Prostate gland (tissue), 2 donors: ENCODE measurements at regions not wholly inside any gene's neighbourhood (a gene's known extent, or its start where the extent isn't known, plus 50 kb on each side); places are given as distances from the start of the nearest gene placed in this dataset.

ENCODE experiments used
- DNase-seq: peaks from one replicate; pipeline ENCODE4 v3.0.0-alpha.2; 2019; ENCODE audit warnings: low spot score
- H3K27ac ChIP-seq, 2 donors: fragments of 200-600 bp; sonication (generic); 2 replicates each; pipeline ENCODE4 v1.5.1; 2017 to 2019
- H3K27me3 ChIP-seq: fragments of 200-600 bp; sonication (generic); replicated peaks from 2 replicates; pipeline ENCODE4 v1.5.1; 2019; ENCODE audit not compliant: insufficient read depth
- H3K36me3 ChIP-seq, 2 donors: fragments of 200-600 bp; sonication (generic); 1 replicate in 1 of 2; 2 replicates in 1 of 2; pipeline versions ENCODE4 v1.5.1 to v1.8.1; 2017 to 2019
- H3K4me1 ChIP-seq: fragments of 200-600 bp; sonication (generic); replicated peaks from 2 replicates; pipeline ENCODE4 v1.5.1; 2019
- H3K4me3 ChIP-seq, 2 donors: fragments of 200-600 bp; sonication (generic); 2 replicates each; pipeline ENCODE4 v1.5.1; 2017 to 2019
- H3K9me3 ChIP-seq: fragments of 200-600 bp; sonication (generic); 2 replicates; pipeline ENCODE4 v1.5.1; 2017
- CTCF ChIP-seq, 4 experiments: fragments of 200-600 bp in 2 of 4; fragments of 450-650 bp in 2 of 4; sonication (generic) in 2 of 4; IDR thresholded peaks; 1 replicate in 3 of 4; 2 replicates in 1 of 4; pipeline ENCODE4 v1.5.1; 2016 to 2019; ENCODE audit warnings: antibody characterized with exemption in 4 of 4, mild to moderate bottlenecking in 2 of 4, moderate library complexity in 2 of 4
- POLR2A ChIP-seq: fragments of 450-650 bp; IDR thresholded peaks from one replicate; pipeline ENCODE4 v1.6.1; 2016; ENCODE audit warnings: antibody characterized with exemption, mild to moderate bottlenecking
- POLR2AphosphoS5 ChIP-seq: sonication (generic); formaldehyde crosslinking; IDR thresholded peaks from one replicate; pipeline ENCODE4 v1.6.1; 2017; ENCODE audit warnings: antibody characterized with exemption
- WGBS: methylation state at CpG from one replicate; pipeline ENCODE4 v1.1.5; 2018; 5-methylcytosine and 5-hydroxymethylcytosine counted together
- intact Hi-C: fragments of 100-400 bp; cut with DNase I; formaldehyde crosslinking; loops from one replicate; pipeline ENCODE4 v1.14.2; 2022

GRCh38 chr3:63042833-63043232 lies 167.6 kb upstream of the CADPS start:
- no peak for DNase-seq
- 83% methylated on average over 3 of the region's 3 CpGs for WGBS
- intact Hi-C loops, result no loop called here
- no peak for TF ChIP-seq POLR2A
- no peak for TF ChIP-seq POLR2AphosphoS5
- TF ChIP-seq CTCF (IDR thresholded peaks at IDR 0.05), result no peak
- Histone ChIP-seq H3K4me1 (no peaks in the 10 kb centered on the region), H3K27ac (no peak overlapping the region), H3K27me3 (no peaks in the 10 kb centered on the region), H3K36me3 (no peaks in the 10 kb centered on the region), H3K4me3 (no peak overlapping the region), H3K9me3 (no peaks in the 10 kb centered on the region)

GRCh38 chr3:63043631-63044030 lies 168.4 kb upstream of the CADPS start:
- 42% methylated on average over 1 of the region's 1 CpG for WGBS
- intact Hi-C loops, result no loop called here
- no peaks in the 10 kb centered on the region for H3K4me1 ChIP-seq
- no peaks in the 10 kb centered on the region for H3K9me3 ChIP-seq
- no peak overlapping the region for H3K4me3 ChIP-seq
- no peak for TF ChIP-seq POLR2A
- no peak for TF ChIP-seq CTCF (IDR thresholded peaks at IDR 0.05)
- no peak for TF ChIP-seq POLR2AphosphoS5
- H3K36me3 ChIP-seq, result no peaks in the 10 kb centered on the region
- no peak overlapping the region for H3K27ac ChIP-seq
- DNase-seq, result no peak
- no peaks in the 10 kb centered on the region for H3K27me3 ChIP-seq

GRCh38 chr3:63046152-63046551 lies 170.9 kb upstream of the CADPS start:
- intact Hi-C loops, result no loop called here
- TF ChIP-seq POLR2A (no peak), CTCF (IDR thresholded peaks at IDR 0.05) (no peak), POLR2AphosphoS5 (no peak)
- Histone ChIP-seq H3K4me3 (no peak overlapping the region), H3K27ac (no peak overlapping the region), H3K27me3 (no peaks in the 10 kb centered on the region), H3K4me1 (no peaks in the 10 kb centered on the region), H3K9me3 (no peaks in the 10 kb centered on the region), H3K36me3 (no peaks in the 10 kb centered on the region)
- WGBS, result 34% methylated on average over 2 of the region's 2 CpGs
- no peak for DNase-seq

GRCh38 chr3:63046580-63046979 lies 171.4 kb upstream of the CADPS start:
- Histone ChIP-seq H3K36me3 (no peaks in the 10 kb centered on the region), H3K27ac (no peak overlapping the region), H3K27me3 (no peaks in the 10 kb centered on the region), H3K9me3 (no peaks in the 10 kb centered on the region), H3K4me1 (no peaks in the 10 kb centered on the region), H3K4me3 (no peak overlapping the region)
- TF ChIP-seq CTCF (IDR thresholded peaks at IDR 0.05) (no peak), POLR2A (no peak), POLR2AphosphoS5 (no peak)
- intact Hi-C loops, result no loop called here
- DNase-seq, result no peak
- WGBS, result 40% methylated on average over 4 of the region's 4 CpGs

GRCh38 chr3:63047068-63047467 lies 171.9 kb upstream of the CADPS start:
- 40% methylated on average over 1 of the region's 1 CpG for WGBS

More at GRCh38 chr3:63047068-63047467, 171.9 kb upstream of the CADPS start:
- TF ChIP-seq POLR2AphosphoS5 (no peak), POLR2A (no peak), CTCF (IDR thresholded peaks at IDR 0.05) (no peak)
- Histone ChIP-seq H3K9me3 (no peaks in the 10 kb centered on the region), H3K4me1 (no peaks in the 10 kb centered on the region), H3K36me3 (no peaks in the 10 kb centered on the region), H3K27ac (no peak overlapping the region), H3K4me3 (no peak overlapping the region), H3K27me3 (no peaks in the 10 kb centered on the region)
- intact Hi-C loops, result no loop called here
- DNase-seq, result no peak
